SK-N-SH treated with all-trans-retinoic acid at 6 μM for 48 hours (cell line): ENCODE measurements at regions not wholly inside any gene's neighbourhood (a gene's known extent, or its start where the extent isn't known, plus 50 kb on each side); places are given as distances from the start of the nearest gene placed in this dataset.

ENCODE experiments used
- ISL1 ChIP-seq: fragments of 250-450 bp; sonication (Bioruptor Pico); IDR thresholded peaks from 2 replicates; pipeline ENCODE4 v2.1.2; 2022; ENCODE audit warnings: mild to moderate bottlenecking, moderate library complexity
- SNAI2 ChIP-seq: fragments of 250-450 bp; sonication (Bioruptor Pico); IDR thresholded peaks from 2 replicates; pipeline ENCODE4 v1.5.0; 2020; ENCODE audit warnings: mild to moderate bottlenecking, moderate library complexity
- ZNF565 ChIP-seq: fragments of 450-650 bp; formaldehyde crosslinking; conservative IDR thresholded peaks from 2 replicates; pipeline ENCODE4 v1.5.0; 2020; ENCODE audit warnings: low read depth, mild to moderate bottlenecking, moderate library complexity
- TF ChIP-seq, protein P1 (sequence below): fragments of 250-450 bp; sonication (Bioruptor Pico); IDR thresholded peaks from 2 replicates; pipeline ENCODE4 v1.8.0; 2020; ENCODE audit warnings: mild to moderate bottlenecking, moderate library complexity, borderline replicate concordance

DNA sequence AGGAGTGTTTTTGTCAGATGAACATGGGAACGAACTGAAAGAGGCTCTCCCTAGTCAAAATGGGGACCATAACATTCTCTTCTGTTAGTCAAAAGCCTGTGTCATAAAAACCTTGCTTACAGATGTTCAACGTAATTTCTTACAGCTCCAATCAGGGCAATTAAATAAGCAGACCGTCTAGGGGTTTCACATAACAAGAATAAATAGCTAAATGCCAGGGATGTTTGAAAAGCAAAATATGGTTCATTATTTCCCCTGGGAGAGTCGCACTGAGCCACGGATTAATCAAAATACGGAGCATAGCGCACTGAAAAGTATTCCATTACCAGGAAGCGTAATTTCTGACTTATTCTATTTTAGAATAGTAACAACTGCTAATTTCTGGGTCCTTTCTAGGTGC is 63.7 kb upstream of the MRI1 start:
- no peak for TF ChIP-seq ZNF565 (CRISPR knock-in tag)
- TF ChIP-seq, protein P1, sequence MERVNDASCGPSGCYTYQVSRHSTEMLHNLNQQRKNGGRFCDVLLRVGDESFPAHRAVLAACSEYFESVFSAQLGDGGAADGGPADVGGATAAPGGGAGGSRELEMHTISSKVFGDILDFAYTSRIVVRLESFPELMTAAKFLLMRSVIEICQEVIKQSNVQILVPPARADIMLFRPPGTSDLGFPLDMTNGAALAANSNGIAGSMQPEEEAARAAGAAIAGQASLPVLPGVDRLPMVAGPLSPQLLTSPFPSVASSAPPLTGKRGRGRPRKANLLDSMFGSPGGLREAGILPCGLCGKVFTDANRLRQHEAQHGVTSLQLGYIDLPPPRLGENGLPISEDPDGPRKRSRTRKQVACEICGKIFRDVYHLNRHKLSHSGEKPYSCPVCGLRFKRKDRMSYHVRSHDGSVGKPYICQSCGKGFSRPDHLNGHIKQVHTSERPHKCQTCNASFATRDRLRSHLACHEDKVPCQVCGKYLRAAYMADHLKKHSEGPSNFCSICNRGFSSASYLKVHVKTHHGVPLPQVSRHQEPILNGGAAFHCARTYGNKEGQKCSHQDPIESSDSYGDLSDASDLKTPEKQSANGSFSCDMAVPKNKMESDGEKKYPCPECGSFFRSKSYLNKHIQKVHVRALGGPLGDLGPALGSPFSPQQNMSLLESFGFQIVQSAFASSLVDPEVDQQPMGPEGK (CRISPR knock-in tag), result no peak
- no peak for TF ChIP-seq SNAI2 (CRISPR knock-in tag)
- no peak for TF ChIP-seq ISL1 (CRISPR knock-in tag)
